Esophagus mucosa (tissue), 1 donor: ENCODE measurements at regions not wholly inside any gene's neighbourhood (a gene's known extent, or its start where the extent isn't known, plus 50 kb on each side); places are given as distances from the start of the nearest gene placed in this dataset.

Source experiments
- ATAC-seq: fragments of 200-7000 bp; cut with Tn5 transposase; one replicate; pipeline ENCODE4 v1.9.1; 2020
- donor health status: DM: yes; HTN: yes; CAD: no.

DNA sequence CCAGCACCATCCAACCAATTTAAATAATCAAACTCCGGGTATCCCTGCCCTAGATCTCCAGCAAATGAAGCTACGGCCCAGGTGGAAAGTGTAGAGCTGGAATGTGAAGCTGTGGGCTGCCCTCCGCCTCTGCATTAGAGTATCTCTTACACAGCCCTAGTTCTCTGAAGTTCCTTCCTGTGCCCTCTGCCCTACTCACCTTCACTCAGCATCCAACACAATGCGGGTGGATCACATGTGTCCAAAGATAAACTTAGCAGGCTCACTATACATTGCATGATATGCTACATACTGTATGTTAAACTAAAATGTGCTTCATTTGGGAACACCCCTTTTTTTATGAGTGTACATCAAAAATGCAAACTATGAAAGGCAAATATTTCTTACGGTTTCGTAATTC lies 70.0 kb upstream of the RAD23B start:
- ATAC-seq = no peak

GRCh38 chr9:107213561-107214028 lies 69.5 kb upstream of the RAD23B start:
- peak; percentile 86 for ATAC-seq

DNA sequence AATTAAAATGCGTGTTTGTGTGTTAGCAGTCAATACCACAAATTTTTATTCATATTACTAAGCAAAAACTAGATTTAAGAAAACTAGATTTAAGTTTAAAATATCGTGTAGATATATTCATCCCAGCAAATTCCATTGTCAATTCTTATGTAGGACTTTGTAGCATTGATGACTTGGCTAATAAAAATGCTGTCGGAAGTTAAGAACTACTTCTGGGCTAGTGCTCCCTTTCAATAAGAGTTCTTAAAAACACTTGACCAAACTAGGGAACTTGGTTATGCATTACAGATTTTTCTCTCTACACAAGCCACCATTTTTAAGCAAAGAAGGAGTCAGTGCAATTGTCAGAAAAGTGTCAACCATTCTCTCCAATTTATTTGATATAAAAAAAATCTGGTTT lies 68.7 kb upstream of the RAD23B start:
- ATAC-seq = no peak

DNA sequence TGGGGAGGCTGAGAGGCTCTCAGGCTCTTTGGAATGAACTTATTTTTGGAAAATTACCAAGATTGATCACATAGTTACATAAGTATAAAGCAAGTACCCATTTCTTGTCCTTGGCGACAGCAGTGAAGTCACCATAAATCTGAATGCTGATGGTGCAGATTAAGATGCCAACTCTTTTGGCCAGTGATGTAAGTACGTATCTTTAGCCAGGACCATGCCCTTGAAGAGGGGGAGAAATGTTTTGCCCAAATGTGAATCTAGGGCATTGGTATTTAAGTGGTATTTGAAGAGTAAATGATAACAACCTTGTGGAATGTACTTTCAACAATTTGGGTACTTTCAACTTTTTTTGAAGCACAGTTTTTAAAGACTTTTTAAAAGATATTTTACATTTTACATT lies 68.2 kb upstream of the RAD23B start:
- no peak for ATAC-seq

- ATAC-seq = no peak
These were observed 67.7 kb upstream of the RAD23B start for GRCh38 chr9:107215381-107215780.

- ATAC-seq = no peak
These were observed 66.8 kb upstream of the RAD23B start for GRCh38 chr9:107216329-107216728.

GRCh38 chr9:107218829-107219485 lies 64.1 kb upstream of the RAD23B start:
- no peak for ATAC-seq

DNA sequence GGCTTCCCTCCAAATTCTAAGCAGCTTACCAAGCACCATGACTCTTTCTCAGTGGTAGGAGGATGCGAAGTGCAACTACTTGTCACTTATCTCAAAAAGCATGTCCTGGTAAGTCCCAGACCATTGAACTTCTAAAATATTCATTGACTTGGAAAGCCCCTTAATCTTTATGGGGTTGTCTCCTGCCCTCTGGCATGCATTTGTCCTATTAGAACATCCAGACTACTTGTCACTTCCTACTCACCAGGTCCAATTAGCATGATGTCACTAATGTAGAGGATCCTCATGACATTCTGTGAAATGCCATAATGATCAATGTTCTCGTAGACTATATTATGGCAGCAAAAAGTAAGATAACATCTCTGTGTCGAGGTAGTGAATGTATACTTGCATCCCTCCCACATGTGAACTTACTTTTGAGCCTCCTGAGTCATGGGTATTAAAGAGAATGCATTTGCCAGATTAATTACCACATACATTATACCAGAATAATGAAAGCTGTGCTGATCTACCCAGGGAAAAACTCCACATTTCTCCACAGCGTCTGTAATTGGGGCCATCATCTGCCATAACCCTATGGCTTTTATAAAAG lies 63.5 kb upstream of the RAD23B start:
- ATAC-seq = no peak

- no peak for ATAC-seq
These were observed 61.8 kb upstream of the RAD23B start for GRCh38 chr9:107221321-107221720.

- ATAC-seq = no peak
These were observed 61.0 kb upstream of the RAD23B start for GRCh38 chr9:107222020-107222522.

DNA sequence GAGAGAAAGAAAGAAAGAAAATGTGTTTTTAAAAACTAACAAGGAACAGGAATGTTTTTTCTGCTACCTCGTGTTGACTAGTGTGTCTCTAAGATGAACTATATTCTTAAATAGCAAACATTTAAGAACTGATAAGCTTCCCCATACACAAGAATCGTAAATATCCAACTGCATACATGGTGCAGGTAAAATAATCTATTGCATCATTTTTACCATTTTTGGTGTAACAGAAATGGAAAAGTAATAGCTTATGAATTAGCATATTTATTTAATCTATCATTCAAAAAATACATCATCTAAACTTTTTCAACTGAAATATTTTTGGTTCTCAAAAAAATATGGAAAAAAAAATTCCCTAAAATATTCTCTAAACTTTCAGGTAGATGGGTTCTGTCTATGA lies 59.7 kb upstream of the RAD23B start:
- ATAC-seq = no peak

GRCh38 chr9:107224252-107224651 lies 58.8 kb upstream of the RAD23B start:
- ATAC-seq = no peak

GRCh38 chr9:107226421-107226820 lies 56.7 kb upstream of the RAD23B start:
- ATAC-seq = no peak

DNA sequence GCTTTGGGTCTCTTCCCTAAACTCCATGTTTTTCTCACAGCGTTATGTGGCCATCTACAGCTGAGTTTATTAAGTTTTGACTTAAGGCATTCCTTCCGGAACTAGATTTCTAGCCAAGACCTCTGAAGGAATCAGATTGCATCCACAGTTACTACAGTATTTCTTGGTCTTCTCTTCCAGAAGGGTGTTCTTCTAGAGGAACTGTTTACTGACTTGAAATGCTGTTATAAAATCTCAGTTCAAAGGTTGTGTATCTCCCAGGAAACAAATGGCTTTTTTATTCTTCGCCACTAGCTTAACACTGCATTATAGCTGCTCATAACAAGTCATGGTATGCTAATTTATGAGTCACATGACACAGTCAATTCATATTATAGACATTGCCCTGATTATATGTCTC lies 55.3 kb upstream of the RAD23B start:
- no peak for ATAC-seq

- no peak for ATAC-seq
These were observed 54.5 kb upstream of the RAD23B start for GRCh38 chr9:107228496-107229039.

DNA sequence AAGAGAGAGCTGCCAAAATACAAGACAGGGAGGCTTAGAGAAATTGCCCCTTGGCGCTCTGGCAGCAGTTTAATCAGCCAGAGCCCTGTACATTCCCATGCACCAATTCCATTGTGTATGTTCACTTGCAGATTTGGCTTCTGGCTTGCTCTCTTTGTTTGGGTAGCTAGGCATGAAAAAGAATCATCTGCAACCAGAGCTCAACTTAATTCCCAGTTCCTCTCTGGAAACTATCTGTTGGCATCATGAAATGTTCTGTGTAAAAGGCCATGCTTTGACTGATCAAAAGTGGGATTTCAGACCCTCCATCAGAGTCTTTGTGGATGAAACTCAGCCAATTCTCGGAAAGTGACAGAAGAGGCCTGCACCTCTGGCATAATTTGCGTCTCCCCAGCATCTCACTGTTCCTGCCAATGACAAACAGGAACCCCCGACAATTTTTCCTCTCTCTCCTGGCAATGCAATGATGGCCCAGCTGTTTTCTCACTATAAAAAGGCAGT lies 53.8 kb upstream of the RAD23B start:
- ATAC-seq = no peak
